ENCODE measurements at regions not wholly inside any gene's neighbourhood (a gene's known extent, or its start where the extent isn't known, plus 50 kb on each side); places are given as distances from the start of the nearest gene placed in this dataset.

DNA sequence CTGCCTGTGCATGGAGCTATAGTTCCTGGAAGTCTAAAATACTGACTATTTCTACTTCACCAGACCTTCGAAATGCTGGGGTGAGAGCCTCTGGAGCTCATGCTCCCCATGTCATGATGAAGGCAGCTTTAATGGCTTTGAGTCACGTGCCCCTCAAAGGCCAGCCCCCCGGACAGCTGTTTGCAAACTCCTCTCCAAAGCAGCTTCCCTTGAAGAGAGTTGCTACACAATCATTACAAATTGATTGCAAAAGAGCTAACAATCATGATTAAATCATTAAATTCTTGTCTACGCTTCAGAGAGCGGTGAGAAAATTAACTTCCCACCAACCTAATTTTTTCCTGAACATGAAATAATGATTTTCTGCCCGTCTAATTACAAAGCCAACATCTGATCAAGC is 134.8 kb upstream of the IRX6 start:
- Histone ChIP-seq H3K27me3 (peaks cover 6% of the 10 kb centered on the region), H3K4me3 (no peak overlapping the region), H3K9me3 (ENCODE audit: low read depth) (no peaks in the 10 kb centered on the region), H3K36me3 (no peaks in the 10 kb centered on the region), H3K27ac (no peak overlapping the region), H3K4me1 (ENCODE audit: low read depth) (peaks cover 3% of the 10 kb centered on the region)
- DNase-seq (ENCODE audit: low read depth in 1 of 2, low spot score in 1 of 2), result no peak
- TF ChIP-seq, protein P1, sequence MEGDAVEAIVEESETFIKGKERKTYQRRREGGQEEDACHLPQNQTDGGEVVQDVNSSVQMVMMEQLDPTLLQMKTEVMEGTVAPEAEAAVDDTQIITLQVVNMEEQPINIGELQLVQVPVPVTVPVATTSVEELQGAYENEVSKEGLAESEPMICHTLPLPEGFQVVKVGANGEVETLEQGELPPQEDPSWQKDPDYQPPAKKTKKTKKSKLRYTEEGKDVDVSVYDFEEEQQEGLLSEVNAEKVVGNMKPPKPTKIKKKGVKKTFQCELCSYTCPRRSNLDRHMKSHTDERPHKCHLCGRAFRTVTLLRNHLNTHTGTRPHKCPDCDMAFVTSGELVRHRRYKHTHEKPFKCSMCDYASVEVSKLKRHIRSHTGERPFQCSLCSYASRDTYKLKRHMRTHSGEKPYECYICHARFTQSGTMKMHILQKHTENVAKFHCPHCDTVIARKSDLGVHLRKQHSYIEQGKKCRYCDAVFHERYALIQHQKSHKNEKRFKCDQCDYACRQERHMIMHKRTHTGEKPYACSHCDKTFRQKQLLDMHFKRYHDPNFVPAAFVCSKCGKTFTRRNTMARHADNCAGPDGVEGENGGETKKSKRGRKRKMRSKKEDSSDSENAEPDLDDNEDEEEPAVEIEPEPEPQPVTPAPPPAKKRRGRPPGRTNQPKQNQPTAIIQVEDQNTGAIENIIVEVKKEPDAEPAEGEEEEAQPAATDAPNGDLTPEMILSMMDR (IDR thresholded peaks at IDR 0.05; ENCODE audit: low read depth, low read length), result no peak

- Histone ChIP-seq H3K36me3 (no peaks in the 10 kb centered on the region), H3K4me1 (ENCODE audit: low read depth) (no peaks in the 10 kb centered on the region), H3K4me3 (no peak overlapping the region), H3K9me3 (ENCODE audit: low read depth) (no peaks in the 10 kb centered on the region), H3K27me3 (peaks cover 6% of the 10 kb centered on the region), H3K27ac (no peak overlapping the region)
- TF ChIP-seq, protein P1 (IDR thresholded peaks at IDR 0.05; ENCODE audit: low read depth, low read length), result no peak
- DNase-seq (ENCODE audit: low read depth in 1 of 2, low spot score in 1 of 2), result no peak
Measured at GRCh38 chr16:55189682-55190636, 134.0 kb upstream of the IRX6 start.

DNA sequence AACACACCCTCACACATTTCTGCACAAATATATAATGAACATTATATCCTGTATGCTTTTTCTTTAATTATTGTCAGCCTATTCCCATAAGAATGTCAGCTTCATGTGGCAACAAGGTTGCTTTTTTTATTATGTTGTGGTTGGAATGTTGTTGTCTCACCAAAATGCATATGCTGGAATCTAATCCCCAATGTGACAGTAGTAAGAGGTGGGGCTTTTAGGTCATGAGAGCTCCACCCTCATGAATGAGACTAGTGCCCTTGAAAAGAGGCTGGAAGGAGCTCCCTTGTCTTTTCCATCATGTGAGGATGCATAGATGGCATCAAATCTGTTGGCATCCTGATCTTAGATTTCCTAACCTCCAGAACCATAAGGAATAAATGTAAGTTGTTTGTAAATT is 131.3 kb upstream of the IRX6 start:
- H3K9me3 ChIP-seq (ENCODE audit: low read depth), result no peaks in the 10 kb centered on the region
- TF ChIP-seq, protein P1 (IDR thresholded peaks at IDR 0.05; ENCODE audit: low read depth, low read length), result no peak
- H3K27me3 ChIP-seq, result peaks cover 6% of the 10 kb centered on the region
- H3K27ac ChIP-seq, result no peak overlapping the region
- H3K36me3 ChIP-seq, result no peaks in the 10 kb centered on the region
- no peak for DNase-seq (ENCODE audit: low read depth in 1 of 2, low spot score in 1 of 2)
- no peak overlapping the region for H3K4me3 ChIP-seq
- no peaks in the 10 kb centered on the region for H3K4me1 ChIP-seq (ENCODE audit: low read depth)

GRCh38 chr16:55203570-55203969 is 120.4 kb upstream of the IRX6 start:
- TF ChIP-seq, protein P1 (IDR thresholded peaks at IDR 0.05; ENCODE audit: low read depth, low read length), result no peak
- Histone ChIP-seq H3K4me1 (ENCODE audit: low read depth) (no peaks in the 10 kb centered on the region), H3K27me3 (peaks cover 6% of the 10 kb centered on the region), H3K4me3 (no peak overlapping the region), H3K36me3 (no peaks in the 10 kb centered on the region), H3K9me3 (ENCODE audit: low read depth) (no peaks in the 10 kb centered on the region), H3K27ac (no peak overlapping the region)
- no peak for DNase-seq (ENCODE audit: low read depth in 1 of 2, low spot score in 1 of 2)

DNA sequence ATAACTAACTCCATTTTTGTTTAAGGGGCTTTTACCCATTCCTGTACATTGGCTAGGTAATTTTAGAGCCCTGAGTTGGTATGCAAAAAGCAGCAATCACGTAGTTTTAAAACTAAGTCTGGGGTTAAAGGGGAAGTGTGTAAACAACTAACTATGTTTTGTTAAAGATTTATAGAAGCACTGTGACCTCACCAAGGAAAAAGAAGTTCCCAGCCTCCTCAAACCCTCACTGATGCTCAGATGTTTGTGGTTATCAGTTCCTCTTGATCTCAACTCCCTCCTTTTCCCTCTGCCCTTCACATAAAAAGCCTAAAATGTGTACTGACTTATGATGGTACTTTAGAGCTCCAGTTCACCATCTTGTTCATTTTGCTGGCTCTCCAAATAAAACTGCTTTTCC is 119.9 kb upstream of the IRX6 start:
- DNase-seq (ENCODE audit: low read depth in 1 of 2, low spot score in 1 of 2), result no peak
- TF ChIP-seq, protein P1 (IDR thresholded peaks at IDR 0.05; ENCODE audit: low read depth, low read length), result no peak
- H3K36me3 ChIP-seq, result no peaks in the 10 kb centered on the region
- H3K4me1 ChIP-seq (ENCODE audit: low read depth), result no peaks in the 10 kb centered on the region
- no peaks in the 10 kb centered on the region for H3K9me3 ChIP-seq (ENCODE audit: low read depth)
- H3K4me3 ChIP-seq, result no peak overlapping the region
- H3K27ac ChIP-seq, result no peak overlapping the region
- peaks cover 9% of the 10 kb centered on the region for H3K27me3 ChIP-seq

Measured in cardiac muscle cell (in vitro differentiated cells and primary cell).